ENCODE measurements at regions not wholly inside any gene's neighbourhood (a gene's known extent, or its start where the extent isn't known, plus 50 kb on each side); places are given as distances from the start of the nearest gene placed in this dataset.
"Not testable (repeated sequence)": the region's sequence is repeated elsewhere in the genome, so short reads cannot be mapped to it uniquely, and the experiment has no call there.

- DNase-seq, result no peak
These were observed 70.0 kb downstream of the KCTD15 start for GRCh38 chr19:33866696-33867095.

DNA sequence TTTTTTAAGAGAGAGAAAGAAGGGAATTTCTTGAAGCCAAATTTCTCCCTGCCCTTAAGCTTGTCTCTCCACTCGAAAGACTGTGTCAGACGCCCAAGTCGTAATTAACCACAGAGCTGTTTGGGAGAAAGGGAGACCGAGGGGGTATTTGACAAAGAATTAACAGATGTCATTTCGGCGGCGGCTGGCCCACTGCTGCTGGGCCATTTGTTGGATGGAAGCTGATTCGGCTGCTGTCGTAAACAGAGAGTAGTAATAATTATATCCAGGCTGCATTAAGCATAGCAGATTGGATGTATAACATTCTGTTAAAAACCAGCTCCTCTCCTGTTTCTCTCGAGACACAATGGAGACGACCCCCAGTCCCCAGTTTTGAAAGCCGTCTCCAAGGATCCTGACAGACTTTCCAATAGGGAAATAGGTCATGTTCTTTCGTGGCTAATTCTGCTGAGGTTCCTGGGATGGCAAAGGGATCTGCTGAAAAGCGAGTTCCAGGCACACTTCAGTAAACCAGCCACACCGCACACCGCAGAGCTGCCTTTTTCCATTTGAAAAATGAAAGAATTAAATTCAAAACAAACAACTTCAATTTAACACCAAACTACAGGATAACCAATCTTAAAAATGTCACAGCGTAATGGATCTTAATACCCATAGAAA lies 71.5 kb downstream of the KCTD15 start:
- no peak for DNase-seq

DNA sequence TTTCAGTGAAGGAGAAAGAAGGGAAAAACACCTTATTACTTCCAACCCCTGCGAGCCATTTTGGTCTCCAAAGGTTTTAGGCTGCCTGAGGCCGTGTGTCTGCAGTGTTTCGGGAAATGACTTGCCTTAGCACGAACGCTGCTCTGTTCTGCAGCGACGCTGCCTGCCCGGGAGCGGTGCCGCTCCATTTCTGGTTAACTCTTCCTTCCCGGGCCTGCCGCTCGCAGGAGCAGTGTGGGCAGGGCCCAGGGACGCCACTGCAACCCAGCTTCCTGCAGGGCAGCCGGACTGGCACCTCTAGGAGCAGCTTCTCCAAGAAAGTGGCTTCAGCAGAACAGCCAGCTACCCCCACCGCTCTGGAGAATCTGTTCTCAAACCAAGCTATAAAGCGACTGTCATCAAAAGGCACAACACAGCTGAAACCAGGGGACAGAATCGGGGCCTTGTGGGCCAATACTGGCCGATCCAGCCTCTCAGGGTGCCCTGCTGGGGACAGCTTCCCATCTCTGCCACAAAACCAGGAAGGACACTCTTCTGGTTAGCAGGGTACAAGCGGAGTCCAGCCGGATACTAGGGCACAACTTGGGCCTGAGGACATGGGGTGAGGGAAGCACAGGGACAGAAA lies 72.2 kb downstream of the KCTD15 start:
- no peak for DNase-seq

DNA sequence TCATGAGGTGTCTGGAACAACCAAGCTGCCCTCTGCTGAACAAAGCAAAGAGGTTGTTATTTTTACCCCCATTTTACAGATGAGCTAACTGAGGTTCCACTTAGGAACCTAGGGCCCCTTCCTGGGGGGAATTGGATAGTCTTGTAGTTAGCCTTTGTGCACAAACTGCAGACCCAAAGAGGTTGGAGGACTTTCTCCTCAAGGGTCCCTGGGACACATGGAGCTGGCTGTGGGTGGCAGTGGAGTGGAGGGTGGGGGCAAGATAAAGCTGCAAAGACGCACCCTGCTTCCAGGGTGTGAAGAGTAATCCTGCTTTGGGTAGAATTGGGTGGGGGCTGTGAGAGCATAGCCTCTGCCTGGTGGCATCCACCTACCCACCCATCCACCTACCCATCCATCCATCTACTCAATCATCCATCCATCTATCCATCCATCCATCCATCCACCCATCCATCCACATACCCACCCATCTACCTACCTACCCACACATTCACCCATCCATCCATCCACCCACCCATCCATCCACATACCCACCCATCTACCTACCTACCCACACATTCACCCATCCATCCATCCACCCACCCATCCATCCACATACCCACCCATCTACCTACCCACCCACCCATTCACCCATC lies 73.7 kb downstream of the KCTD15 start:
- DNase-seq, result not testable (repeated sequence)

- no peak for DNase-seq
These were observed 74.9 kb downstream of the KCTD15 start for GRCh38 chr19:33871605-33872004.

- DNase-seq, result no peak
These were observed 76.0 kb downstream of the KCTD15 start for GRCh38 chr19:33872445-33873320.

DNA sequence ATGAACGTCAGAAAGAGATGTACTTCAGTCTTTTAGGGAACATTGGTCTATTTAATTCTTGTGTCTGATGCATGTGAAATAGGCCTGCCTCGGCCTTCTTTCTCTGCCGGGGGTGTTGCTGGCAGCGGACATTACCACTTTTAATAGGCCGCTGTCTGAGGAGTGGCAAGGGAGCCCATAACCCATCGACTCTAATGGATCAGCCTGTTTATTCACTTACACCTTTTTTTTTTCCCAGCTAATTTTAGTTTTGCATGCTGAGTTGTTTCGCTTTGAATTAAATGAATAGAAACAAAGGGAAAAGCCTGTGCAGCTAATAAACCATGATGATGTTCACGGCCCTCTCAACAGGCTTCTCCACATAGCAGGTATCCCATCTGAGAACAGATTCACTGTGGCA lies 78.4 kb downstream of the KCTD15 start:
- no peak for DNase-seq

GRCh38 chr19:33876192-33876591 lies 79.5 kb downstream of the KCTD15 start:
- DNase-seq, result no peak

- no peak for DNase-seq
These were observed 81.4 kb downstream of the KCTD15 start for GRCh38 chr19:33878030-33878544.

DNA sequence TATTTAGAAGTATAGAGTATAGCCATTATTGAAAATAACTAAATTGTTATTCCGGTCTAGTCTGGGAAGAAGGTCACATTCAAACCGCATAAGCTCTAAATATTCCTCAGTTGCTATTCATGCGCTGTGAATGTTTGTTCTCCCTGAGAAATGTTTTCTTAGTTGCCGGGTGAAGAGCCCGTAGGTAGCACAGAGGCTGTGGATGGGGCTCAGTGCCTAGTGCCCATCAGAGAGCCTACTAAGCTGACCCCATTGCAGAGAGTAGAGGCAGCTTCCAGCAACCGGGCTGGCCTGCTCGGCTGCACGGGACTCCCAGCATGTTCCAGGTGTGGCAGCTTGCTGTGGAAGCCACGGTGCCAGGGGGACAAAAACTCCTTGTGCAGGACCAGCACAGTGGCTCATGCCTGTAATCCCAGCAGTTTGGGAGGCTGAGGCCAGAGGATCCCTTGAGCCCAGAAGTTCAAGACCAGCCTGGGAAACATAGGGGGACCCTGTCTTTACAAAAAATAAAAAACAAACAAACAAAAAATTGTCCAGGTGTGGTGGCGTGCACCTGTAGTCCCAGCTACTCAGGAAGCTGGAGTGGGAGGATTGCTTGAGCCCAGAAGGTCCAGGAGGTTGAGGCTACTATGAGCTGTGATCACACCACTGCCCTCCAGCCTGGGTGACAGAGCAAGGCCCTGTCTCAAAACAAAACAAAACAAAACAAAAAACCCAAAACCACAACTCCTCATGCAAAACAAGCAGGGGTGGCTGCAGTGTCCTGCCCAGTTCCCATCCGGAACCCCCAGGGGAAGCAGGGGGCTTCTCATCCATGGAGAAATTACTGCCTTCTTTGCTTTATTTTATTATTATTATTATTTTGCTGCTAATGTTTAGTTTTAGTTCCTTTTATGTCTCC lies 82.5 kb downstream of the KCTD15 start:
- no peak for DNase-seq

DNA sequence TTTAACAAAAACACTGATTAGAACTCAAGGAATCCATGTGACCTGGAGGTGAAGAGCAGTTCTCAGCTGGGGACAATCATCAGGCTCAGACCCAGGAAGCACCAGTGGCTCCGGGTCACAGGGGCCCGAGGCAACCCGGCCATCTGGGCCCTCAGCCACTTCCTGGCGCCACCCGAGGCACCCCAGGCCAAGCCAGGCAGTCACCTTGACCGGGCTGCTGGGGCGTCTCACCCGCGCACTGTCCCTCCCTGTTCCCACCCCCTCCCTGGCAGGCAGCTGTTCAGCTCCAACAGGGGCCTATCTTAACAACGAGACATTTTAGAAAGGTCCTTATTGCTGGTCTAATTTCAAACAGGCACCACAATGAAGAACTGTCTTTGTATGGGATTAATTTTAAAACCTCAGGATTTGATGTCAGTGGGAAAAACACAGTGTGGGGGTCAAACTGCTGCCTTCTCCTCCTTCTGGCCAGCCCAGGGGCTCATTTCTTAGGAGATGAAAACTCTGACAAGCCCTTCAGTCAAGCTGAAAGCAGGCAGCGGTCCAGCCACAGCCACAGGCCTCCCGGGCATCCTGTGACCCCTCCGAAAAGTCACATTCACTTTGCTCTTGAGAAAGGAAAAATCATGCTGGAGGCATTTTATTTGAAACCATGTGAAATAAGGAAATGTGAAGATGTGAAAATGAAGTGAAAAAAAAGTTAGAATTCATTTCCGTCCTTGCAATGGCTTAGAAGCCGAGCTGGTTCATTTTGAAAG lies 83.3 kb downstream of the KCTD15 start:
- DNase-seq, result no peak

- no peak for DNase-seq
These were observed 87.3 kb downstream of the KCTD15 start for GRCh38 chr19:33883859-33884519.

DNA sequence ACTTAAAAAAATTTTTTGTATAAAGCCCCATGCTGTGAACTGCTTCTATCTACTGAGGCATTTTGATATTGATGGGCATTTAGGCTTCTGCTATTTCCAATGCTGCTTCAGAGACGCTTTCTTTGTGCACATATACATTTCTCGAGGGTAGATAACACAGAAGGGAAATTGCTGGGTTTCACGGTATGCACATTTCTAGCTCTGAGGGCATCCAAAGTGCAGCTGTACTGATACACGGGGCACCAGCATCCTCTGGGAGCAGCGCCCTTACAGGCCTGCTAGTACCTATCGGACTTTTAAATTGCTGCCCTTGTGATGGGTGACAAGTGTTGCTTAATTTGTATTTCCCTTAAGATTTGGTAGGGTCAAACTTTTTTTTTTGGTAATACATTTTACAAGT lies 88.6 kb downstream of the KCTD15 start:
- no peak for DNase-seq

DNA sequence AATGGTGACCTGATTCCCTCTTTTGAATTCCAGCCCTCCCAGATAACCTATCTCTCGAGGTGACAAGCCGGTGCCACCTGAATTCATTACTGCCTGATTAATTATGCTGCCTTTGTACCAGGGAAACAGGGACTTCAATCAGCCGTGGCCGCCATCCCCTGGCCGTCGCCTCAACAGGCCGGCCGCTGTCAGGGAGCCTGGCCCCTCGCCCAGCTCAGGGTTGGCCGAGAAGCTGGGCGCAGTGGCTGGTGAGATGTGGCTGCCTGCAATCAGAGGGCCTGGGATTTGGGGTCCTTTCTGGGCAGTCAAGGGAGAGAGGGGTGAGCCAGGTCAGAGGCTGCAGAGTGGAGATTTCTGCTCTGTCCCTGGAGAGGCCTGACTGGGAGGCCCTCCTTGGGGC lies 91.2 kb downstream of the KCTD15 start:
- DNase-seq, result no peak

- DNase-seq, result no peak
These were observed 92.0 kb downstream of the KCTD15 start for GRCh38 chr19:33888665-33889064.

GRCh38 chr19:33890569-33890968 lies 93.9 kb downstream of the KCTD15 start:
- no peak for DNase-seq

DNA sequence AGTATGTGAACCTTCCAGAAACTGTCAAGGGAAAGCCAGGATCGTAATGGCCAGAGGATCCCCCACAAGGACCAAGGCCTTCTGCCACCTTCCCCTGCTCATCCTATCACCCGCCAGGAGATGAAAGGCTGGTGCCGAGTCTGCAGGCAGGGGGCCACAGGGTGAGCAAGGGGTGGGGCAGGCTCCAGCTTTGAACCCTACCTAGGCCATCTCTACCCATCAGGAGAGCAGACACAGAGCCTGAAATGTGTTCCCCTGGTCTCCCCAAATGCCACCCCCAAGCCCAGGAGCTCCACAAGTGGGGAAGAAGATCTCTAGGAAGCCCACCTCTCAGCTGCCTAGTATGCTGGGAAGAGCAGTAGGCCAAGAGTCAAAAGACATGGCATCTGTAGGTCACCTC lies 95.1 kb downstream of the KCTD15 start:
- no peak for DNase-seq

GRCh38 chr19:33894787-33895186 lies 98.1 kb downstream of the KCTD15 start:
- no peak for DNase-seq

- no peak for DNase-seq
These were observed 98.7 kb downstream of the KCTD15 start for GRCh38 chr19:33895366-33895765.

DNA sequence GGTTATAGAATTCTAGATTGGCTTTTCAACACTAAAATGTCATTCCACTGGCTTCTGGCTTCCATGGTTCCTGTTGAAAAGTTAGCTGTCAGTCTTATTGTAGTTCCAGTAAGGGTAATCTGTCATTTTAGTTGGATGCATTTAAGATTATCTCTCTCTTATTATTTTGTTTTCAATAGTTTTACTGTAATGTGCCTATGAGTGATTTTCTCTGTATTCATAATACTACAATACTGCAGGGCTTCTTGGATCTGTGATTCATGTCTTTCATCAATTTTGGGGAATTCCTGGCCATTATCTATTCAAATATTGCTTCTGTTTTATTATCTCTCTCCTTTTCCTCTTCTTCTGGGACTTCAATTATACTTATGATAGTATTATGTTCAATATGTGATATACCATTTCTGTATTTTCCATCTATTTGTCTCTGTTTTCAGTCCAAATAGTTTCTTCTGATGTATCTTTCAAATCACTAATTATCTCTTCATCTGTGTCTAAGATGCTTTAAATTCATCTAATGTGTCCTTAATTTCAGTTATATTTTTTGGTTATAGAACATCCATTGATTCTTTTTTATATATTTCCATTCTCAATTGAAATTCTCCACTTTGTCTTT lies 101.5 kb downstream of the KCTD15 start:
- DNase-seq, result no peak

Data from NCI-H1436 (cell line).